ENCODE measurements at regions not wholly inside any gene's neighbourhood (a gene's known extent, or its start where the extent isn't known, plus 50 kb on each side); places are given as distances from the start of the nearest gene placed in this dataset.

DNA sequence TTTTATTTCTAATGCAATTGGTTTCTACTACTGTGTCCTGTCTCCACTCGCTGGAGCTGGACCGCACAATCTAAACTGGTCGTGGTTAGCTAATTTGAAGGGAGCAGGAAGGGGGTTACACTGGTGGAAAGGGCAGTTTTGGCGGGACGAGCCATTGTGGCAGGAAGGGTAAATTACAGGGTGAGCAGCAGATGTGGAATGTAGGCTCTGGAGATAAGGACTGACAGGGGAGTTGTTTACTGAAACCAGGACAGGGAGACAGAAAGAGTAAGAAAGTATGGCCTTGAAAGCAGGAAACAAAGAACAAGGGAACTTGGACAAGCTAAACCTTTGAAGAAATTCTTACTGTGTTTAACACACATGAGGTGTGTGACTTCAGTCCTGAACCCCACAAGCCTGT, 147.8 kb downstream of the ATXN7L3B start:
- no peak overlapping the region for H3K4me3 ChIP-seq (ENCODE audit: low read depth, low read length)
- no peak for TF ChIP-seq CTCF (IDR thresholded peaks at IDR 0.05; ENCODE audit: low read depth, low read length)

GRCh38 chr12:74689071-74689655, 151.5 kb downstream of the ATXN7L3B start:
- peaks cover 13% of the 10 kb centered on the region; the same call in 1 of the 2 replicates for H3K27me3 ChIP-seq
- no peak for DNase-seq
- no peaks in the 10 kb centered on the region for H3K4me1 ChIP-seq
- H3K36me3 ChIP-seq: no peaks in the 10 kb centered on the region
- no peak overlapping the region for H3K4me3 ChIP-seq (ENCODE audit: low read depth, low read length)
- peak; percentile 63 for TF ChIP-seq CTCF (IDR thresholded peaks at IDR 0.05; ENCODE audit: low read depth, low read length)
- H3K9me3 ChIP-seq: no peaks in the 10 kb centered on the region

More for the DNA sequence above, 147.8 kb downstream of the ATXN7L3B start:
- no peaks in the 10 kb centered on the region for H3K36me3 ChIP-seq
- H3K9me3 ChIP-seq: no peaks in the 10 kb centered on the region
- no peak for DNase-seq
- H3K4me1 ChIP-seq: no peaks in the 10 kb centered on the region
- H3K27me3 ChIP-seq: peaks cover 3% of the 10 kb centered on the region; the same call in 1 of the 2 replicates

DNA sequence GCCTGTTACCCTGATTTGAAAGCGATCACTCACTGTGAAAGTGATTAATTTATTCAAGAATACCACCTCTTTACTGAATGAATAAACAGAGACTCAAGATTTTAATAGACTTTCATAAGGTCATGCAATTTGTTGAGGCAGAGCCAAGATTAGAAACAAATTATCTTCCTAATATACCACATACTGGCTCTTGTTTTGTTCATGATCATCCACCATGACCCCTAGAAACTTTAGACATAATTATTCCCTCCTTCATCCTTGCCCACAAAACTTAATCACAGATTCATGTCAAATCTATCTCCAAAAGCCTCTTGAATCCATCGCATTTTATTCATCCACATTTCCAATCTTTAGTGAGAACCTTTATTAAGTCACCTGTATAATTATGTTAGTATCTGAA, 152.3 kb downstream of the ATXN7L3B start:
- H3K27me3 ChIP-seq: peaks cover 13% of the 10 kb centered on the region; the same call in 1 of the 2 replicates
- no peaks in the 10 kb centered on the region for H3K4me1 ChIP-seq
- H3K9me3 ChIP-seq: no peaks in the 10 kb centered on the region
- no peak for DNase-seq
- no peaks in the 10 kb centered on the region for H3K36me3 ChIP-seq
- TF ChIP-seq CTCF (IDR thresholded peaks at IDR 0.05; ENCODE audit: low read depth, low read length): no peak
- H3K4me3 ChIP-seq (ENCODE audit: low read depth, low read length): no peak overlapping the region

- no peaks in the 10 kb centered on the region for H3K4me1 ChIP-seq
- H3K9me3 ChIP-seq: no peaks in the 10 kb centered on the region
- no peak for TF ChIP-seq CTCF (IDR thresholded peaks at IDR 0.05; ENCODE audit: low read depth, low read length)
- no peak overlapping the region for H3K4me3 ChIP-seq (ENCODE audit: low read depth, low read length)
- no peaks in the 10 kb centered on the region for H3K36me3 ChIP-seq
- no peaks in the 10 kb centered on the region for H3K27me3 ChIP-seq
- DNase-seq: no peak
Measured at GRCh38 chr12:74719447-74719846, 181.8 kb downstream of the ATXN7L3B start.

- H3K36me3 ChIP-seq: no peaks in the 10 kb centered on the region
- no peaks in the 10 kb centered on the region for H3K9me3 ChIP-seq
- no peak for DNase-seq
- no peaks in the 10 kb centered on the region for H3K4me1 ChIP-seq
- H3K27me3 ChIP-seq: no peaks in the 10 kb centered on the region
- TF ChIP-seq CTCF (IDR thresholded peaks at IDR 0.05; ENCODE audit: low read depth, low read length): no peak
- no peak overlapping the region for H3K4me3 ChIP-seq (ENCODE audit: low read depth, low read length)
Measured at GRCh38 chr12:74722709-74723108, 185.1 kb downstream of the ATXN7L3B start.

DNA sequence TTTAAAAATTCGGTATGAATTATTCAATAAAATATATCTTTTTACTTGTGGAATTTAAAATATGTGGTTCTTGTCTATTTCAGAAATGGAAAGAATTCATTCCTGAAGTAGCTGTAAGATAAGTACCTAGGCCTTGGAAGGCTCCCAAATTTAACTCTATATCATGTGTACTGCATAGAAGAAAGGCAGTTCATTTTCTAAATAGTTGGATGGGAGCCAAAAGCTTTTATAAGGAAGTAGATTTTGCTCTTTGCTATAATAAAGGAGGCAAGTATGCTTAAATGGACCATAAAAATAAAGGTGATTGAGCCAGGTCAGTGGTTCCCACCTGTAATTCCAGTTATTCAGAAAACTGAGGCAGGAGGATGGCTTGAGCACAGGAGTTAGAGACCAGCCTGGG, 187.5 kb downstream of the ATXN7L3B start:
- no peaks in the 10 kb centered on the region for H3K36me3 ChIP-seq
- H3K9me3 ChIP-seq: no peaks in the 10 kb centered on the region
- H3K4me3 ChIP-seq (ENCODE audit: low read depth, low read length): no peak overlapping the region
- DNase-seq: no peak
- no peak for TF ChIP-seq CTCF (IDR thresholded peaks at IDR 0.05; ENCODE audit: low read depth, low read length)
- H3K27me3 ChIP-seq: no peaks in the 10 kb centered on the region
- H3K4me1 ChIP-seq: no peaks in the 10 kb centered on the region
